ENCODE measurements at regions not wholly inside any gene's neighbourhood (a gene's known extent, or its start where the extent isn't known, plus 50 kb on each side); places are given as distances from the start of the nearest gene placed in this dataset.

DNA sequence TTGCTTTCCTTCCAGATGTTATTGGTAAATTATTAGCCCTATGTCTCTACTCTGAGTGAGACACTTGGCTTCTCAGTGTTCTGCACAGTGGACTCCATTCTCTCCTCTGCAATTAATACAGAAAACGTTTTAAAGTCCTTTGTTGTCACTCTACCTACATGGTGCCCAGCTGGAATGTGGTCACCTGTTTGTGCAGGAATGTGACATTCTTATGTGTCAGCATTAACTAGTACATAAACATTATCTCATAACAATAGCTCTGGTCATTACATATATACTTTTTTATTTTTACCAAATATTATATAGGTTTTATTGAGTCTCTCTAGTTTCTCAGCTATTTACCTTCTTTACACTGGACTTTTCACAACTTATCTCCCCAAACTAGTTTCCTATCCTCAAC is 147.0 kb upstream of the KCNMB2 start:
- no peak for DNase-seq

DNA sequence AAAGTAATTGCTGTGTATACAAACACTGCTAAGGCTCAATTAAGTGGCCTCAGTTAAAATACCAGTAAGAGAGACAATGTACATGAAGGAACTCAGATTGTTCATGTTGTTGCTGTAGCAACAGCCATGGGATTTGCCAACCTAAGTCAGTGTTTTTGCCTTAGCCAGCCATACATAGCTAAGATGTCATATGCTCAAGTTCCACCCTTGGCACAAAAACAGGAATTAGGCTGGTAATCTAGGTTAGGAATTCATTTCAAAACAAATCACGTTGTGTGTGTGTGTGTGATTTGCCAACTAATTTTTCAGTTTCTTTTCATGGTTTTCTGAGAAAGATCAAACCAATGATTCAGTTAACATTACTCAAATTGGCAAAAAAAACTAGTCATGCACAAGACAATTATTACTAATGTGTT is 143.7 kb upstream of the KCNMB2 start:
- peak; percentile 40 for DNase-seq

DNA sequence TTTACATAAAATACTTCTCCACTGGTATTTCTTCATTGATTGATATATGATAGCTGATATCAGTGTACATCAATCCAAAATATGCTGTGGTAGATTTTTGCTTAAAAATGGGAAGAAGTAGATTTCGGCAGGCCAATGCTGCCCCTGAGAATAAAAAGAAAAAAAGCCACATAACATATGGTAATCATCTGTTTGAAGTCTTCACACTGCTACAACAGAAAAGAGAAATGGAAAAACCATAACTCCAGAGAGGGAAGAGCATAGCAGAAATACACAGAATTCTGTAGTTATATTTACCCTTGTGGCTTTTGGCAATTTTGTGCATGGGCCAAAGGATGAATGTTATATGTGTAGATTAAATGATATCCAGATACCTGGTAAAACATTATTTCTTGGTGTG is 143.1 kb upstream of the KCNMB2 start:
- no peak for DNase-seq

DNA sequence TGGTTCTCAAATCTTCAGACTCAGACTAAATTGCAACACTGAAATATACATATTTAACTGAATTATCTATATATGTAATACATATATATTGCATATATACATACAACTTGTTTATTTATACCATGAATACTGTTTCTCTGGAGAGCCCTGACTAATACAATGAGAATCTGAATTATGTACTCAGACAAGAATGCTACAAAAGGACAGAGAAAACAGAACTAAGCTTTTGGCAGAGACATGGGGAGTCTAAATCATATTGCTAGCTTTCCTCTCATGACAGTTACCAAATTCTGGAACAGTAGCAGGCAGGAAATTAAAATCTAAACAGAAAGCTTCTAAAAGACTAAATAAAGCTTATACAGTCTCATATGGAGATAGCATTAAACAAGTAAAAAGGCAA is 142.4 kb upstream of the KCNMB2 start:
- no peak for DNase-seq

DNA sequence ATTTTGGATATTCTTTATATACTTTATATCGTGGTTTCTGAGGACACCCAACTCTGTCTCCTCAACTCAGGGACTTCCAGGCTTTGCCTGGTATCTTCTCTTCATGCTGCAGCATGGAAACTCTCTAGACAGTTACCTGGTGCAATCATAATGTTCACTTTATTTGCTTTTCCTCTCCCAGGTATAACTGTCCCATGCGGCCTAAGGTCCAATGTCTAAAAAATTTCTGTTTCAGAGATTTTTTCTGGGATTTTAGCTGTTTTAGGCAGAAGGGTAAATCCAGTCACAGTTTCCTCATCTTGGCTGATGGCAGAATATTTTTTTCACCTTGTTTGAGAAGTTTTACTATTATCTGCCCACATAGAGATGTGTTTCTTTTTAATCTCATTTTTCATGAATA is 139.9 kb upstream of the KCNMB2 start:
- DNase-seq, result no peak

DNA sequence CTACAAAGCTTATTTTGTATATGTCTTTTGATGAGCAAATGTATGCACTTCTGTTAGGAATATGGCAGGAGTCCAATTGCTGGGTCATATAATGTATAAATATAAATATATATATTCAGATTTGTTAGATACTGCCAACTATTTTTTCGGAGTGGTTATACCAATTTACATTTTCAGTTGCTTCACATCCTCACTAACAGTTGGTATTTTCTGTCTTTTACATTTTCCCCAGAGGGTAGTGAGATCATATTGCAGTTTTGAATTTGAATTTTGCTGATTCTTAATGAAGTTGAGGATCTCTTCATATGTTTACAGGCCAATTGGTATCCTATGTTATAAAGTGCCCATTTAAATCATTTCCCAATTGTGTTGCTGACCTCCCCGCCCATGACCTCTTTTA is 139.0 kb upstream of the KCNMB2 start:
- DNase-seq, result no peak

DNA sequence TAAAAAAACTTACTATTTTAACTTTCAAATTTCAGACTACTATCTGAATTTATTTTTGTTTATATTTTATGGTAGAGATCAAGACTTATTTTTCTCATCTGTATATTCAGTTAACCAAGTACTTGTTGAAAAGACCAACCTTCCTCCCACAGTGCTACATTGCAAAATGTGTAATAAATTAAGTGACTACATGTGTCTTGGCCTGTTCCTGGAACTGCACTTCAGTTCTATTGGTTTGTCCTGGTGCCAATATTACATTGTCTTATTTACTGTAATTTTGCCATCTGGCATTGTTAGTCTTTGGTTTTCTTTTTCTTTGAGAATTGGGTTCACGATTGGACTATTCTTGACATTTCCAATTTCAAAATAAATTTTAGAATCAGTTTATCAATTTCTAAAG is 138.4 kb upstream of the KCNMB2 start:
- DNase-seq, result no peak

DNA sequence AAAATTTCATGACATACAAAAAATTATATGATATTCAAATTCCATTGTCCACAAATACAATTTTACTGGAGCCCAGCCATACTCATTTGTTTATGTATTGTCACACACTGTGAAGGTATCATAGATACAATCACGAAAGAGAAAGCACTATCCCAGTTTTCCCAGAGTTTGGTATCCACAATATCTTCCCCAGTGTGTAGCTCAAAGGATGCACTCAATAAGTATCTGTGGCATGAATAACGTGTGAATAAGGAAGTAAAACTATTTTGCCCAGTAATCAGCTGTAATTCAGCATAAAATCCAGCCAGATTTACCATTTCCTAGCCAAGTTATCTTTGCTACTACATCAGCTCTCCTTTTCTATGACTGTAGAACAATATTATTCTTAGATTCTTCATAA is 131.3 kb upstream of the KCNMB2 start:
- no peak for DNase-seq

DNA sequence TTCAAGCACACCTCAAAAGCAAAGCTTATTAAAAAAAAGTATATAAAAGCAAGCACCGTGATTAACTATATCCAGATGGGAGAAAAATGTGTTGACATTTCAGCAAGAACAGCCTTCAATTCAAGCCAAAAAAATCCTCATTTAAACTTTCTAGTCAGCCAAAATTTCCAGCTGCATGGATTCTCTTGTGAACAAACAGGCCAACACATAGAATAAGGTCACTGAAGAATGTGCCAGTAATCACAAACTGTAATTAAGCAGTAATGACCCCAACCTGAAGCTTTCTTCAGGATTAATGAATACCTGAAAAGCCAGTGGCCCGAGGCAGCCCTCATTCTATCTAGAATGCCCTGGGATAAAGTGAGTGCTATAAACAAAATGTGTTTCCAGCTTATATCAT is 130.7 kb upstream of the KCNMB2 start:
- no peak for DNase-seq

DNA sequence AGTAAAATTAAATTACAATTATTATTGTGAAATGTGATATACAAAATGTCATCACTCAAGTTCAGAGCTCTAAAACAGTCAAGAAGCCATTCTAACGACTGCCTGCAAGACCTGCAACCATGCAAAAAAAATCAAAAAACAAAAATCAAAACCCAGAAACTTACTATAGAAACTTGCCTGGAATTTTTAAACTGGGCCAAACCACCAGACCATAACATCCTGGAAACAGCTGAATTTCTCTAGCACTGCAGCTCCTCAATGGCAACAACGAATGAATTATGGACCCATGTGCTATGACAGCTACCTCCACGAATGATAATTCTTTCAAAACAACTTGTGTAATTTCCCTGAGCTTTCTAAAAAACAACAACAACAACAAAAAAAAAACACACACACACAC is 130.0 kb upstream of the KCNMB2 start:
- DNase-seq, result no peak

DNA sequence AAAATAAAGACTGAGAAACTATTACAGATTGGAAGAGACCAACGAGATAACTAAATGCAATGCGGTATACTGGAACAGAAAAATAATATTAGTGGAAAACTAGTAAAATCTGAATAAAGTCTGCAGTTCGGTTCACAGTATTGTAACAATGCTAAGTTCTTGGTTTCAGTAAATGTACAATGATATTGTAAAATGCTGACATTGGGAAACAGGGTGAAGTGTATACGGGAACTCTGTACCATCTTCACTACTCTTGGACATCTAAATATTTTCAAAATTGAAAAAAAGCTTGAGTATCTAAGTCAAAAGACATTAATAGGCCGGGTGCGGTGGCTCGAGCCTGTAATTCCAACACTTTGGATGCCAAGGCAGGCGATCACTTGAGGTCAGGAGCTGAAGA is 120.9 kb upstream of the KCNMB2 start:
- no peak for DNase-seq

DNA sequence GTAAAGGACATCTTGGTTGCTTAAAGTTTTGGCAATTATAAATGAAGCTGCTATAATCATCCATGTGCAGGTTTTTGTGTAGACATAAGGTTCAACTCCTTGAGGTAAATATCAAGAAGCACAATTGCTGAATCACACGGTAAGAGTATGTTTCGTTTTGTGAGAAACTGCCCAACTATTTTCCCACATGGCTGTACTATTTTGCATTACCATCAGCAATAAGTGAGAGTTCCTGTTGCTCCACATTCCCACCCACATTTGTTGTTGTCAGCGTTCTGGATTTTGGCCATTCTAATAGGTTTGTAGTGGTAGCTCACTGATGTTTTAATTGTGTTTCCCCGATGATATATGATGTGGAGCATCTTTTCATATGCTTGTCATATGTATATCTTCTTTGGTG is 118.5 kb upstream of the KCNMB2 start:
- no peak for DNase-seq

DNA sequence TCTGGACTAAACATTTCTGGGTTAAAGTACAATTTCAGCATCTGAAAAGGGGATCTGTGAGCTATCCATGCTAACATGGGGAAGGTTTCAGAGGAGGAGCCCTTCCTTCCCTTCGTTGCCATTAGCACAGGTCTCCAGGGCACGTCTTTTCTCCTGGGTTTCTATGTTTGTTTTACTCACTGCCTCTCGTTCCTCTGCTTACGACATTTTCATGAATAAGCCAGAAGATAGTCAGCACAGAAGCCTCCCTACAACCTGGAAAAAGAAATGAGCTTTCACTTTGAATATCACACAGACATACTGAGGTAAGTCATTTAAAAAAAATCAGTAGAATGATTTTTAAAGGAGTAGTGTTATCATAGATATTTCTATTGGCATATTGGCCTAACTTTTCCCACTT is 117.2 kb upstream of the KCNMB2 start:
- peak; percentile 90 for DNase-seq

DNA sequence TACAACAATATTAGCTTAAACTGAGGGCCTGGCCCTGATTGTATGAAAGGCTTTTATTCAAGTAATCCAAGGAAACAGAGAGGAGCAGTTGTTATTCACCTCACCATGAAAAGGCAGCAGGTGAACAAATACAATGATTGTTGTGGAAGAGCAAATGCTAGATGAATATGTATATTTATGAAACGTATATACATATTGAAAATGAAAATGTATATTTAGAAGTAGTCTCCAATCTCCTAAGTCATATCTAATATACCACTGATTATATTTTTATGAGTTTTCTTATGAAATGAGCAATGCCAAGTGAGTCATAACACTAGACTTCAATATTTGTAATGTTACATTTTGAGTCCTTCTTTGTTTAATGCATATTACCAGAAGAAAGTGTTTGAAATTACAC is 116.2 kb upstream of the KCNMB2 start:
- peak; percentile 98 for DNase-seq

DNA sequence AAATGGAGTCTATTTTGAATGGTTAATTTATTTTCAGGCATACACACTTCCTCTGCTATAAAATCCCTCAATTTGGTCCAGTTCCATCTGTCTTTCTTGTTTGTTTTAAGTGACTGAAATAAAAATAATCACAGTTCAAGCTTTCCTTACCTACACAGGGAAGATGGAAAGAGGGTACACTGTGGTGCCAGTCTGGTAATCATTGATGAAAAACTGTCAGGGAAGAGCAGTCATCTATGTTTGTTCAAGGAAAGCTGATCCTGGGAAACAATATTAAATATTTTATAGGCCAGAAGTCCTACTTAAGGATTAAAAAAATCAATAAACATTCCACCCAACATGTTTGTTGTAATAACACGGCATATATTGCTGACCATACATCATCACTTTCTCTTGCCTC is 115.2 kb upstream of the KCNMB2 start:
- DNase-seq, result peak; percentile 84

DNA sequence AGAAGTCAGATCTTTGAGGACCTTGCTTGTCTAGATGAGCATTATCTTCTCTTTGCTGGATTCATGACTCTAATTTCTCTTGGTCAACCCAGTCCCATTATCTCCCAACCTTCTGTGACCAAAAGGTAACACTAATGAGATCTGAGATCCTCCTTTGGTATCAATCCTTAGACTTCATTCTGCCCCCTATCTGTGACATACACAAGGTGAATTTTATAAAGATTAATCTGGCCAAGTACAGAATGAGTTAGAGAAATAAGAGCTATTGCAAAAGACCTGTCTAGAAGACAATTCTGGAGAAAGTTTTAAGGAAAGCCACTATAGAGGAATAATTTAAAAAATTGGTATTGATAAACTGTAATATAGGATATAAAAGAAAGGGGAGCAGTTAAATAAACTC is 113.8 kb upstream of the KCNMB2 start:
- peak; percentile 67 for DNase-seq

DNA sequence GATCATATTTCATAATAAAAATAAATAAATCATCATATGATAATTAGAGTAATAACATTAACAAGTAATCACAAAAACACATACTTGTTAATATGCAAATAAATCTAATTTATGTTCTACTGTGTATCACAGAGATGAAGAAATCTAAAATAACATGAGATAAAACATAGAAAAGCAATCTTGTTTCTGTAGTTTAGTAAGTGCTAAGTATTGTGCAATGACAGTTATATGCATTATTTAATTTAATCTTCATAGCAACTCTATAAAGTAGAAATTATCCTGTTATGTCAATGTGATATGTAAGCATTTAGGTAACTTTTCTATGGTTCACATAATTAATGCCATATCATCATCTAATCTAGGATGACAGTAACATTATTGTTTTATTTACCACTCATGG is 108.2 kb upstream of the KCNMB2 start:
- DNase-seq, result no peak

DNA sequence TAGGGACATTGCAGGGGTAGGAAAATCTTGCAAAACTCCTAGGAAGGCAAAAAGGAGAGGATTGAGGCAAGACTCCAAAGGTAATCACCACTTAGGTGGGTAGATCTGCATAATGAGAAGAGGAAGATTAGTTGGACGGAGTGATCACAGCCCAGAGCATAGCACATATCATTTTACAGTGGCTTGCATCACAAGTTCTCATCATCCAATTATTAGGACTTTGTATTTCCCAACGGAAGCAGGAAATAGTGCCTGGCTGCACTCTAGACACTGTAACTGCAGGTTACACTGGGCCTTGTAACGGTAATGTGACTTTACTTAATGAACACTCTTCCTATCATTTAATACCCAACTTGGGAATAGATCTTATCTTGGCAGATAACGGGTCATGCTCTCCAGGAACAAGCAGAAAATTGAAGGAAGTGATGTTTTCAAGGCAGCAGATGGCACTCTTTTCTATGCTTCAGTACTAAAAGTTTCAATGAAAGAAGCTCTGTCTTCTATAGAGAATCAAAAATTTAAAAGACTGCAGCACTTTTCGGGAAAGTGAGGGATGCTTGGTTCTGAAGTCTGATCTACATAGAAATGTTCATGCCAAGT is 101.9 kb upstream of the KCNMB2 start:
- DNase-seq, result peak; percentile 57

DNA sequence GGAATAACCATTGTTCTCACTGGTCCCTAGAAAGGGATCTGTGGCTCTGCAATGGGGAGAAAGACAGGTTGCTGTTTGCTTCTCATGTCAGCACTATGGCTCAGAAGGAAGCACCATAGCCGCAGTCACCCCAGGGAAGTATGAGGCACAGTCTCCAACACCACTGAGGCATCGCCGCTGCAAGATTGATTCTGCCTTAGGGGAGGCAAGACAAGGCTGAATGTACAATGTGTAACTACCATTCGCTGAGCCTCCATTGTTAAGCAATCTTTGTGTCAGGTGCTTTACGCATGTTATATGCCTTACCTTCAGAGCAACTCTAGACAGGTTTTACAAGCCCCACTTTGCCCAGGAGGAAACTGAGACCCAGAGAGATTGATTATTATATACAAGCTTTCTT is 100.7 kb upstream of the KCNMB2 start:
- DNase-seq, result no peak

DNA sequence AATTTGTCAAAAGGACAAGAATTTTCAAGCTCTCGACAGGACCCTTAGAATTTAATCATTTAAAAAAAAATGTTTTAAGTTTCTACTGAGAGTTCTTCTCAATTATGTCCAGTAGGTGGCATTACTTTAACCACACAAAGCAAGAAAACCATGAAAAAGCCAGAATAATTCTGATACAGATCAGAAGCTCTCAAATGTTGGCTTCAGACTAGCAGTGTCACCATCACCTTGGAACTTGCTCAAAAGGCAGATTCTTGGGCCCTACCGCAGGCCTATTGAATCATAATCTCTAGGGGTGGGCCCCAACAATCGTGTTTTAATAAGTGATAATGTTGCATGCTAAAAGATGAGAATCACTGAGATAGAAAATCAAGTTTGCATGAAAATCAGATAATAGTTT is 99.5 kb upstream of the KCNMB2 start:
- DNase-seq, result peak; percentile 79

DNA sequence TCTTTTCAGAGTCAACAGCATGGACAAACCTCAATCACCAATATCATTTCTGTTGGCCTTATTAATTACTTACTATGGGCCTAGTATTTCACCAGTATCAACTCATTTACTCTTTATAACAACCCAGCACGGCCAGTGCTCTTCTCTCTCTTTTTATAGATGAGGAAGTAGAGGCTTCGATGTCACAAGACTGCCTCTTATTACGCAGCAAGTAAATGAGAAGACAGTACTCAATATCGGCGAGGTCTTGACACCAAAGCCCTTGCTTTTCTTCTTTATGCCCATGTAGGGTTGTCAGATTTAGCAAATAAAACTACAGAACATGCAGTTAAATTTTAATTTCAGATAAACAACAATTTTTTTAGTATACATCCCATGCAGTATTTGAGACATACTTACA is 99.0 kb upstream of the KCNMB2 start:
- no peak for DNase-seq

DNA sequence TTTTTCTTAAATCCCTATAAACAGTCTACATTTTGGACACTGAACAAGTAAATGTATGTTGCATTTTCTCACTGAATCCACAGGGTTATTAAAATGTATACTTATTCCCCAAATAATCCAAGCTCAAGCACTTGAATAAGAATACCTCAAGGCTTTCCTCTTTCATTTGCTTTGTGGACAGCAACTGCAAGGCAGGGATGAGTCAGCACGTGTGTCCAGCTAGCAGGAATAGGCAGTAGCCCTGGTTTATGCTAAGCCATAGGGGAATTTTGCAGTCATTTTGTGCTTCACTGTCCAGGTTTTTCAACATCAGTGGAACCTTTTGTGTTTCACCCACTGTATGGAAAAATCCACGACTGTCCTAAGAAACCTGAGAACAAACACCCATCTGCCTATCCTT is 96.7 kb upstream of the KCNMB2 start:
- peak; percentile 72 for DNase-seq

DNA sequence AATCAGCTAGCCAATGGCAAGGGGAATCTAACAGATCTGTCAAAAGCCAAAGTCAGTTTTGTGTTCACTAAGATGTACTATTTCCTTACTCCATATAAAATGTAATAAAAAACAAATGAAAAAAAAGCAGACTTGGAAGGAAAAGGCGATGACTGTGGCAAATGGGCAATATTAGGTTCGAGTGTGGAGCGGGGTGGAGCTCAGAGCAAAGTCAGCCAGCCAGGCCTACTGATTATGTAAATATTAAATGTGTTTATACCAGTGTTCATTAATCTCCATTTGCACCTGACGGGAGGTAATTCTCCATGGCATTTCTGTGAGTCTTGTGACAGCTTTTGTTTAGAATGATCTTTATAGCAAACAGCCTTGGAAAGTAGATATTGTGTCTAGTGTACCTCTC is 96.2 kb upstream of the KCNMB2 start:
- DNase-seq, result peak; percentile 78

DNA sequence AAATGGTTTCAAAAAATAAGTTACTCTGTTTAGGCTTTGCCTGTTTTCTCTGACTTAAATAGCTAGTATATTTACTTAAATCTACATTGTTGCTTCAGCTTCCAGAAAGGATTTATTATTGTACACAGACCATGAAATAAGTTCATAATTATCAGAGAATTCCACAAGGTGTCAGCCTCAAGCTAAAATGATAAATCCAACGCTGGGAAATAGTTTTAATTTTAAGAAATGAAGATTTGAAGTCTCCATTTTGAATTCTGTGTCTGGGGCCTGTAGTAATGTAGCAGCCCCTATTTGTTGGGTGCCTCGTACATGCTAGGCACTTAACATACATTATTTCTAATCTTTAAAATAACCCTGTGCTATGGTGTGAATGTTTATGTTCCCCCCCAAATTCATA is 92.6 kb upstream of the KCNMB2 start:
- peak; percentile 69 for DNase-seq

DNA sequence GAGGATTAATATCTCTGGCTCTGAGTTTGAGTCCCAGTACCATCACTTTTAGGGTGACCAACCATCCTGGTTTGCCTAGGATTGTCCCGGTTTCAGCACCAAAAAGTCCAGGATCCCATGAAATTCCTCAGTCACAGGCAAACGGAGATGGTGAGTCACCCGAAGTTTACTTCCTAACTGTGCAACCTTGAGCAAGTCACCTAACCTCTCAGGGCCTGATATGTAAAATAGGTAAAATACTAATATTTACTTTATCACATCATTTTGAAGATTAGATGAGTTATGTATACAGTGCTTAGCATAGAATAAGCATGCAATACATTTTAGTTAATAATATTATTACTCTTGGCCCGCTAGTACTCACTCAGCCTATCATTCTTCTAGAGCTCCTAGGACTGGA is 91.1 kb upstream of the KCNMB2 start:
- DNase-seq, result no peak

DNA sequence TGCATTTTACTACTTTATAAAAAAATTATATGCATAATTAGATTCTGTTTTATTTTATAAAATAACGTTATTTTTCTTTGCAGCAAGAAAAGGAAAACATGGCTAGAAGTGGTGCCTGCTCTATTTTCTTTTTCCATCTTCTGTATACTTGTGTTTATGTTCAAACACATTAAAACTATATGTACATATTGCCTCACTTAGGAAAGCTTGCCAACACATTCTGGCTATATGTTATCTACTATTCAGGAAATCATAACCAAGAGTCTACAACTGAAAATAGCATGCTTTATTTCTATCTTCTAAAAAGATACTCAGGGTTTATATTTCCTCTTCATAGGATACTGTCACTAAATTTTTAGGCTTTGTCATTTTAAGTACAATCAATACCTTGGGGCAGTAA is 90.2 kb upstream of the KCNMB2 start:
- no peak for DNase-seq

All from NCI-H146 (cell line).